ENCODE measurements at regions not wholly inside any gene's neighbourhood (a gene's known extent, or its start where the extent isn't known, plus 50 kb on each side); places are given as distances from the start of the nearest gene placed in this dataset.

GRCh38 chr7:136033413-136034031 is 56.4 kb upstream of the MTPN start:
- 94% methylated on average over 4 of the region's 6 CpGs for WGBS (ENCODE audit: insufficient coverage)
- intact Hi-C loops (cut with micrococcal nuclease), result no loop called here
- H3K4me3 ChIP-seq (ENCODE audit: low read length), result no peak overlapping the region
- H3K9me3 Mint-ChIP-seq, result no peaks in the 10 kb centered on the region
- ATAC-seq, result no peak
- no peaks in the 10 kb centered on the region for H3K27me3 ChIP-seq (ENCODE audit: control insufficient read depth, insufficient read depth, low read length)
- TF ChIP-seq, protein P1, sequence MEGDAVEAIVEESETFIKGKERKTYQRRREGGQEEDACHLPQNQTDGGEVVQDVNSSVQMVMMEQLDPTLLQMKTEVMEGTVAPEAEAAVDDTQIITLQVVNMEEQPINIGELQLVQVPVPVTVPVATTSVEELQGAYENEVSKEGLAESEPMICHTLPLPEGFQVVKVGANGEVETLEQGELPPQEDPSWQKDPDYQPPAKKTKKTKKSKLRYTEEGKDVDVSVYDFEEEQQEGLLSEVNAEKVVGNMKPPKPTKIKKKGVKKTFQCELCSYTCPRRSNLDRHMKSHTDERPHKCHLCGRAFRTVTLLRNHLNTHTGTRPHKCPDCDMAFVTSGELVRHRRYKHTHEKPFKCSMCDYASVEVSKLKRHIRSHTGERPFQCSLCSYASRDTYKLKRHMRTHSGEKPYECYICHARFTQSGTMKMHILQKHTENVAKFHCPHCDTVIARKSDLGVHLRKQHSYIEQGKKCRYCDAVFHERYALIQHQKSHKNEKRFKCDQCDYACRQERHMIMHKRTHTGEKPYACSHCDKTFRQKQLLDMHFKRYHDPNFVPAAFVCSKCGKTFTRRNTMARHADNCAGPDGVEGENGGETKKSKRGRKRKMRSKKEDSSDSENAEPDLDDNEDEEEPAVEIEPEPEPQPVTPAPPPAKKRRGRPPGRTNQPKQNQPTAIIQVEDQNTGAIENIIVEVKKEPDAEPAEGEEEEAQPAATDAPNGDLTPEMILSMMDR (IDR thresholded peaks at IDR 0.05), result no peak
- no peaks in the 10 kb centered on the region for H3K36me3 Mint-ChIP-seq
- H3K27ac Mint-ChIP-seq, result no peak overlapping the region
- H3K4me1 Mint-ChIP-seq, result no peaks in the 10 kb centered on the region
- no peaks in the 10 kb centered on the region for H3K4me1 ChIP-seq (ENCODE audit: control insufficient read depth, insufficient read depth, low read length)
- DNase-seq, result no peak
- H3K27me3 Mint-ChIP-seq (ENCODE audit: low read depth in 2 of 2), result no peaks in the 10 kb centered on the region
- no peaks in the 10 kb centered on the region for H3K9me3 ChIP-seq (ENCODE audit: control insufficient read depth, insufficient read depth, low read length)
- no peak overlapping the region for H3K4me3 Mint-ChIP-seq
- H3K36me3 ChIP-seq (ENCODE audit: control insufficient read depth, insufficient read depth, low read length), result no peaks in the 10 kb centered on the region
- H3K27ac ChIP-seq (ENCODE audit: low read length), result no peak overlapping the region

DNA sequence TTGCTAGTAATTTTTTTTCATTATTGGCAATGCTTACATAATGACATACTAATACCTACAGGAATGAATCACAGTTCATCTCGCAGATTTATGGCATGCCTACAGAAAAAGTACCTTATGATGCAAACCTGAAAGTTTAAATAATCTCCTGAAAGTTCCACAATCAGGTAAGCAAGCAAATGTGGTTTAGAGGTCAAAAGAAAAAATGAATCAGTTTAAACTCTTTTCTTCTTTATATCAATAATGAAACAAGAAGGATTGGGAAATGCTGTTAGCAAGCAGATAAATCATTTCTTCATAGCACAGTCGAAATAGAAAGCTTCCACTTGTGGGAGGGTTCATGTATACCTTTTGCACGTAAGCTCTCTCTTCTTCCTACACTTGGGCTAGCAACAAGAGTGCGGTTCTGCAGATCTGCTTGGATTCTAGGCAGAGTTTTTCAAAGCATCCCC is 53.7 kb upstream of the MTPN start:
- TF ChIP-seq, protein P1 (IDR thresholded peaks at IDR 0.05), result no peak
- H3K4me1 ChIP-seq (ENCODE audit: control insufficient read depth, insufficient read depth, low read length), result no peaks in the 10 kb centered on the region
- no peak overlapping the region for H3K27ac ChIP-seq (ENCODE audit: low read length)
- Mint-ChIP-seq H3K4me1 (no peaks in the 10 kb centered on the region), H3K27ac (no peak overlapping the region), H3K4me3 (no peak overlapping the region), H3K27me3 (ENCODE audit: low read depth in 2 of 2) (no peaks in the 10 kb centered on the region), H3K36me3 (peaks cover 9% of the 10 kb centered on the region), H3K9me3 (no peaks in the 10 kb centered on the region)
- WGBS (ENCODE audit: insufficient coverage), result 71% methylated on average over 4 of the region's 4 CpGs
- no peaks in the 10 kb centered on the region for H3K27me3 ChIP-seq (ENCODE audit: control insufficient read depth, insufficient read depth, low read length)
- no peaks in the 10 kb centered on the region for H3K9me3 ChIP-seq (ENCODE audit: control insufficient read depth, insufficient read depth, low read length)
- DNase-seq (no peak), ATAC-seq (no peak)
- intact Hi-C loops (cut with micrococcal nuclease), result no loop called here
- H3K36me3 ChIP-seq (ENCODE audit: control insufficient read depth, insufficient read depth, low read length), result no peaks in the 10 kb centered on the region
- H3K4me3 ChIP-seq (ENCODE audit: low read length), result no peak overlapping the region

- Mint-ChIP-seq H3K27me3 (ENCODE audit: low read depth in 2 of 2) (no peaks in the 10 kb centered on the region), H3K9me3 (no peaks in the 10 kb centered on the region), H3K4me3 (no peak overlapping the region), H3K36me3 (peaks cover 9% of the 10 kb centered on the region), H3K27ac (no peak overlapping the region), H3K4me1 (no peaks in the 10 kb centered on the region)
- no peak overlapping the region for H3K27ac ChIP-seq (ENCODE audit: low read length)
- no peak for DNase-seq
- ATAC-seq, result no peak
- TF ChIP-seq, protein P1 (IDR thresholded peaks at IDR 0.05), result no peak
- no peak overlapping the region for H3K4me3 ChIP-seq (ENCODE audit: low read length)
- no peaks in the 10 kb centered on the region for H3K36me3 ChIP-seq (ENCODE audit: control insufficient read depth, insufficient read depth, low read length)
- intact Hi-C loops (cut with micrococcal nuclease), result no loop called here
- no peaks in the 10 kb centered on the region for H3K4me1 ChIP-seq (ENCODE audit: control insufficient read depth, insufficient read depth, low read length)
- 76% methylated on average over 2 of the region's 2 CpGs for WGBS (ENCODE audit: insufficient coverage)
- H3K27me3 ChIP-seq (ENCODE audit: control insufficient read depth, insufficient read depth, low read length), result no peaks in the 10 kb centered on the region
- H3K9me3 ChIP-seq (ENCODE audit: control insufficient read depth, insufficient read depth, low read length), result no peaks in the 10 kb centered on the region
Observed at GRCh38 chr7:136030330-136030729, 53.2 kb upstream of the MTPN start.

GRCh38 chr7:136027160-136027559 is 50.0 kb upstream of the MTPN start:
- ATAC-seq, result no peak
- WGBS (ENCODE audit: insufficient coverage), result 97% methylated on average over 2 of the region's 2 CpGs
- Histone ChIP-seq H3K27ac (ENCODE audit: low read length) (no peak overlapping the region), H3K27me3 (ENCODE audit: control insufficient read depth, insufficient read depth, low read length) (no peaks in the 10 kb centered on the region), H3K9me3 (ENCODE audit: control insufficient read depth, insufficient read depth, low read length) (no peaks in the 10 kb centered on the region), H3K4me3 (ENCODE audit: low read length) (no peak overlapping the region), H3K4me1 (ENCODE audit: control insufficient read depth, insufficient read depth, low read length) (no peaks in the 10 kb centered on the region), H3K36me3 (ENCODE audit: control insufficient read depth, insufficient read depth, low read length) (no peaks in the 10 kb centered on the region)
- H3K9me3 Mint-ChIP-seq, result no peaks in the 10 kb centered on the region
- DNase-seq, result no peak
- no peaks in the 10 kb centered on the region for H3K27me3 Mint-ChIP-seq (ENCODE audit: low read depth in 2 of 2)
- no peaks in the 10 kb centered on the region for H3K4me1 Mint-ChIP-seq
- H3K36me3 Mint-ChIP-seq, result peaks cover 9% of the 10 kb centered on the region
- no peak overlapping the region for H3K27ac Mint-ChIP-seq
- H3K4me3 Mint-ChIP-seq, result no peak overlapping the region
- TF ChIP-seq, protein P1 (IDR thresholded peaks at IDR 0.05), result no peak
- intact Hi-C loops (cut with micrococcal nuclease), result no loop called here

All from natural killer cell (primary cell).